ENCODE measurements at regions not wholly inside any gene's neighbourhood (a gene's known extent, or its start where the extent isn't known, plus 50 kb on each side); places are given as distances from the start of the nearest gene placed in this dataset.

- TF ChIP-seq POLR2A (IDR thresholded peaks at IDR 0.05) (no peak), CTCF (IDR thresholded peaks at IDR 0.05) (no peak), EP300 (IDR thresholded peaks at IDR 0.05; ENCODE audit: low read depth) (no peak), POLR2AphosphoS5 (IDR thresholded peaks at IDR 0.05) (no peak)
Measured at GRCh38 chr20:52652271-52652670, 319.9 kb upstream of the TSHZ2 start.
